IPS DF 6.9 (cell line): ENCODE measurements at regions not wholly inside any gene's neighbourhood (a gene's known extent, or its start where the extent isn't known, plus 50 kb on each side); places are given as distances from the start of the nearest gene placed in this dataset.

Experiments used
- DNase-seq: peaks from one replicate; pipeline ENCODE4 v3.0.0-alpha.2; 2013; ENCODE audit warnings: low read depth, low spot score
- H3K27ac ChIP-seq: one replicate; pipeline ENCODE4 v1.5.1; 2013; ENCODE audit warnings: low read length, control low read depth
- H3K27me3 ChIP-seq: 2 replicates; pipeline ENCODE4 v1.6.1; 2013; ENCODE audit warnings: mild to moderate bottlenecking, low read length; ENCODE audit not compliant: control insufficient read depth, insufficient read depth
- H3K36me3 ChIP-seq: 2 replicates; pipeline ENCODE4 v1.6.1; 2013; ENCODE audit warnings: low read length; ENCODE audit not compliant: control insufficient read depth, insufficient read depth
- H3K4me1 ChIP-seq: 2 replicates; pipeline ENCODE4 v1.6.1; 2013; ENCODE audit warnings: low read length; ENCODE audit not compliant: control insufficient read depth, insufficient read depth
- H3K4me3 ChIP-seq: 2 replicates; pipeline ENCODE4 v1.5.1; 2013; ENCODE audit warnings: mild to moderate bottlenecking, low read length
- H3K9me3 ChIP-seq: 2 replicates; pipeline ENCODE4 v1.6.1; 2013; ENCODE audit warnings: low read length, inconsistent platforms; ENCODE audit not compliant: control insufficient read depth, insufficient read depth
- WGBS: extraction: QIAGEN DNeasy Blood & Tissue Kit; methylation state at CpG from one replicate; pipeline ENCODE4 v1.1.7; 2013; ENCODE audit warnings: mixed read lengths, missing lambda C conversion rate; ENCODE audit not compliant: insufficient read length, insufficient coverage; 5-methylcytosine and 5-hydroxymethylcytosine counted together

GRCh38 chr18:31213641-31214040, 51.0 kb upstream of the DSC1 start:
- no peak for DNase-seq
- Histone ChIP-seq H3K36me3 (no peaks in the 10 kb centered on the region), H3K27ac (no peak overlapping the region), H3K4me3 (no peak overlapping the region), H3K27me3 (no peaks in the 10 kb centered on the region), H3K4me1 (peaks cover 2% of the 10 kb centered on the region), H3K9me3 (no peaks in the 10 kb centered on the region)

GRCh38 chr18:31217038-31217849, 54.6 kb upstream of the DSC1 start:
- H3K36me3 ChIP-seq: no peaks in the 10 kb centered on the region
- H3K27me3 ChIP-seq: no peaks in the 10 kb centered on the region
- no CpG with 5 or more reads among the region's 12 CpGs for WGBS
- peaks cover 2% of the 10 kb centered on the region; the same call in 1 of the 2 replicates for H3K4me1 ChIP-seq
- H3K4me3 ChIP-seq: no peak overlapping the region
- DNase-seq: no peak
- H3K27ac ChIP-seq: no peak overlapping the region
- H3K9me3 ChIP-seq: no peaks in the 10 kb centered on the region

GRCh38 chr18:31218671-31219383, 56.2 kb upstream of the DSC1 start:
- no CpG with 5 or more reads among the region's 4 CpGs for WGBS
- H3K27me3 ChIP-seq: no peaks in the 10 kb centered on the region

DNA sequence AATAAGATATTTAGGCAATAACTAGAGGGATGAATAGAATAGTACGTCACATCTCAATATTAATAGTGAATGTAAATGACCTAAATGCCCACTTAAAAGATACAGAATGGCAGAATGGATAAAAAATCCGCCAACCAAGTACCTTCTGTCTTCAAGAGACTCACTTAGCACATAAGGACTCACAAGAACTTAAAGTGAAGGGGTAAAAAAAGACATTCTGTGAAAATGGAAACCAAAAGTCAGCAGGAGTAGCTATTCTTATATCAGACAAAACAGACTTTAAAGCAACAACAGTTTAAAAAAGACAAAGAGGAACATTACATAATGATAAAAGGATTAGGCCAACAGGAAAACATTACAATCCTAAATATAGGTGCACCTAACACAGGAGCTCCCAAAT, 56.7 kb upstream of the DSC1 start:
- Histone ChIP-seq H3K36me3 (no peaks in the 10 kb centered on the region), H3K4me3 (no peak overlapping the region), H3K4me1 (peaks cover 2% of the 10 kb centered on the region; the same call in 1 of the 2 replicates), H3K27me3 (no peaks in the 10 kb centered on the region), H3K27ac (no peak overlapping the region), H3K9me3 (no peaks in the 10 kb centered on the region)
- no peak for DNase-seq
- WGBS: no CpG with 5 or more reads among the region's 2 CpGs

More at GRCh38 chr18:31218671-31219383, 56.2 kb upstream of the DSC1 start:
- H3K4me1 ChIP-seq: peaks cover 2% of the 10 kb centered on the region; the same call in 1 of the 2 replicates
- no peak overlapping the region for H3K4me3 ChIP-seq
- H3K36me3 ChIP-seq: no peaks in the 10 kb centered on the region
- H3K9me3 ChIP-seq: no peaks in the 10 kb centered on the region
- no peak for DNase-seq
- H3K27ac ChIP-seq: no peak overlapping the region

DNA sequence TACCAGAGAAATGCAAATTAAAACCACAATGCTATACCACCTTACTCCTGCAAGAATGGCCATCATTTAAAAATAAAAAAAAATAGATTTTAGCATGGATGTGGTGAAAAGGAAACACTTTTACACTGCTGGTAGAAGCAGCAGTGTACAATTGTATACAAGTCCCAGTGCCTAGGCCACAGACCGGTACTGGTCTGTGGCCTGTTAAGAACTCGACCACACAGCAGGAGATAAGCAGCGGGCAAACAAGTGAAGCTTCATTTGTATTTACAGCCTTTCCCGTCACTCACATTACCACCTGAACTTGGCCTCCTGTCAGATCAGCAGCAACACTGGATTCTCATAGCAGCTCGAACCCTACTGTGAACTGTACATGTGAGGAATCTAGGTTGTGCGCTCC, 60.7 kb upstream of the DSC1 start:
- no peak for DNase-seq
- peaks cover 2% of the 10 kb centered on the region for H3K4me1 ChIP-seq
- WGBS: no CpG with 5 or more reads among the region's 6 CpGs
- no peaks in the 10 kb centered on the region for H3K27me3 ChIP-seq
- no peaks in the 10 kb centered on the region for H3K9me3 ChIP-seq
- no peak overlapping the region for H3K4me3 ChIP-seq
- H3K36me3 ChIP-seq: no peaks in the 10 kb centered on the region
- no peak overlapping the region for H3K27ac ChIP-seq

DNA sequence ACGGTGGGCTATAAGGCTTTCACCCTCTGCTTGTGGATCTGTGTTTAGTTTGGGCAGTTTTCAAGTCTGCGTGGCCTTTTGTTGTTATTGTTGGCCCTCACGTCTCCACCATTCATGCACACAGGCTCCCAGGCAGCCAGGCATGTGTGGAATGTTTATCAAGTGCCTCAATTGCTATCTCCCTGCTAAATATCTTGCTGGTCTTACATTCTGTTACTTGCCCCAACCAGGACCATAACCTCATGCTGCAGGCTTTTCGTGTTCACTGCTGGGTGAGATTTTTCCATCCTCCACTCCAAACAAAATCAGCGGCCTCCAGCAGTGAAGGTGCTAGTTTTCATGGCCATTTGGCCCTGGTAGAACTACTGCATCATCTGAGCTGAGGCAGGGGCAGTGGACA, 63.0 kb upstream of the DSC1 start:
- Histone ChIP-seq H3K27me3 (no peaks in the 10 kb centered on the region), H3K27ac (no peak overlapping the region), H3K9me3 (no peaks in the 10 kb centered on the region), H3K4me3 (no peak overlapping the region), H3K36me3 (no peaks in the 10 kb centered on the region), H3K4me1 (peaks cover 2% of the 10 kb centered on the region)
- WGBS: no CpG with 5 or more reads among the region's 5 CpGs
- DNase-seq: peak; percentile 35

DNA sequence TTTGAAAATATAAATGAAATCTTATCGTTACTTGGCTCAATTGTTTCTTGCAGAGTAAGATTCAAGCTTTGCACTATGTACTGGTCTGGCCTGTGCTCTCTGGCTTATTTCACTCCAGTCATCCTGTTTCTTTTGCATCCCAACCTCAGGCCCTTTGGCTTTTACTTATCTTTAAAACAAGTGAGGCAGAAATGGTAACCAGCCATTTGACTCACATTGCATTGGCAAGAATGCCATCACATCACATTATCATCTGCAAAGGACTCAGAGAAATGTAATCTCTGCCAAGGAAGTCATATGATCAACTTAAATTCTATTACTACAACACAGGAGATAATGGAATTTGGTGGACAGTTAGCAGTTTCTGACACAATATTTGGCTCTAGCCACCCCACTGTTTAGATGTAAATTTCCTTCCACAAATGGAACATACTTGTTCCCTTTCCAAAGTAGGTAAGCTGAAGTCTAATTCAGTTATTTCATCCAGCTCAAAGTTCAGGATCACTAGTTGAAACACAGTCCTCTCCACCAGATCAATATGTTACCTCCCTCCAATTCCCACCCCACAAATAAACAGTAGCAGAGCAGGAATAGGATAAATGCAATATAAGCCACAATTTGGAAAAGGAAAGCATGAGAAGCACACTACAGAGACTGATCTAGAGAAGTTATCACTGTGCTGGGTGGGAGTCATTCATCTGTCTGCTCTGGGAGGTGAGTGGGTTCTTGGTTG, 65.0 kb upstream of the DSC1 start:
- no peaks in the 10 kb centered on the region for H3K27me3 ChIP-seq
- WGBS: no CpG with 5 or more reads among the region's 1 CpG
- no peak overlapping the region for H3K4me3 ChIP-seq
- H3K9me3 ChIP-seq: no peaks in the 10 kb centered on the region
- no peaks in the 10 kb centered on the region for H3K36me3 ChIP-seq
- H3K4me1 ChIP-seq: peaks cover 2% of the 10 kb centered on the region
- DNase-seq: no peak
- H3K27ac ChIP-seq: no peak overlapping the region

GRCh38 chr18:31229829-31230228, 67.2 kb upstream of the DSC1 start:
- Histone ChIP-seq H3K4me3 (no peak overlapping the region), H3K9me3 (no peaks in the 10 kb centered on the region), H3K4me1 (peaks cover 2% of the 10 kb centered on the region; the same call in 1 of the 2 replicates), H3K27me3 (no peaks in the 10 kb centered on the region), H3K36me3 (no peaks in the 10 kb centered on the region), H3K27ac (no peak overlapping the region)
- WGBS: no CpG with 5 or more reads among the region's 2 CpGs
- DNase-seq: no peak

DNA sequence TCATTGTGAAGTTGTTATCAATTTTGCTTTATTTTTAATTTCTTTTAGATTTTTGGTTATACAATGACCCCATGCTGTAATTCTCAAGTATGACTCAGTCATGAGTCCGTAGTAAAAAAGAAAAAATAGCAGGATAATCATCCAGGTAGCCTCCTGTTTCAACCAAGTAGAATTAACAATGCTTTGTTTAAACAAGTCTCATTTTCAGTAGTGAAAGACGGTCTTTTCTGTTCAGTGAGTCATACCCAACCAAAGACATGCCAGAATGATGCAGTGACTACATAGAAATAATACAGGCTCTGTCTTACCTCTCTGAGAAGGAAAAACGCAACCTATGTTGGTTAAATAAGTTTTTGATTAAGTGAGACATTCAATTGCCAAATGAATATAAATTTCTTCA, 67.8 kb upstream of the DSC1 start:
- Histone ChIP-seq H3K36me3 (no peaks in the 10 kb centered on the region), H3K4me3 (no peak overlapping the region), H3K4me1 (peaks cover 2% of the 10 kb centered on the region; the same call in 1 of the 2 replicates), H3K27ac (no peak overlapping the region), H3K27me3 (no peaks in the 10 kb centered on the region), H3K9me3 (no peaks in the 10 kb centered on the region)
- no peak for DNase-seq
- WGBS: no CpG with 5 or more reads among the region's 3 CpGs

DNA sequence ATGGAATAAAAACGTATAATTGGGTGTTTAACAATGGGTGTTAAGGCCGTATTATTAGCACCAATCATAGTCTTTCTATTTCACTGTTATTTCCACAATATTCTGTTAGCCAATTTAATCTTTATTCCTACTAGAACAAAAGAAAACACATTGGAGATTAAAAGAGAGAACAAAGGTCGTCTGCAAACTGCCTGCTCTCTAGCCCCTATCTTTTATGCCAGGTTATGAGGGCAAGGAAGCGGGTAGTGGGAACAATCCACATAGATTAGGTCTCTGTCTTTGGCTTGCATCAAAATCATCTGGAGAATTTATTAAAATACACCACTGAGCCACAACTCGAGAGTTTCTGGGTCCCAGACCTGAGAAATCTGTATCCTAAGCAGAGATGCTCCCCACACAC, 69.4 kb upstream of the DSC1 start:
- H3K36me3 ChIP-seq: no peaks in the 10 kb centered on the region
- H3K27ac ChIP-seq: no peak overlapping the region
- H3K9me3 ChIP-seq: no peaks in the 10 kb centered on the region
- no peaks in the 10 kb centered on the region for H3K27me3 ChIP-seq
- no CpG with 5 or more reads among the region's 5 CpGs for WGBS
- DNase-seq: no peak
- no peak overlapping the region for H3K4me3 ChIP-seq
- H3K4me1 ChIP-seq: no peaks in the 10 kb centered on the region
